Neuronal stem cell (in vitro differentiated cells): ENCODE measurements at regions not wholly inside any gene's neighbourhood (a gene's known extent, or its start where the extent isn't known, plus 50 kb on each side); places are given as distances from the start of the nearest gene placed in this dataset.

Experiments used
- DNase-seq: peaks from one replicate; pipeline ENCODE4 v3.0.0-alpha.2; 2013; ENCODE audit warnings: low spot score
- H2AFZ ChIP-seq: one replicate; pipeline ENCODE4 v1.6.1; 2013; ENCODE audit warnings: mild to moderate bottlenecking, low read length, inconsistent platforms
- H2AK5ac ChIP-seq: 2 replicates; pipeline ENCODE4 v1.6.1; 2013; ENCODE audit warnings: low read depth, mild to moderate bottlenecking, inconsistent platforms, low read length, moderate library complexity, mixed read lengths
- H2BK120ac ChIP-seq: 2 replicates; pipeline ENCODE4 v1.6.1; 2013; ENCODE audit warnings: low read depth, mild to moderate bottlenecking, inconsistent platforms, low read length, moderate library complexity, mixed read lengths
- H2BK12ac ChIP-seq: one replicate; pipeline ENCODE4 v1.6.1; 2013; ENCODE audit warnings: low read length, inconsistent platforms
- H2BK15ac ChIP-seq: 2 replicates; pipeline ENCODE4 v1.6.1; 2013; ENCODE audit warnings: mild to moderate bottlenecking, low read length, inconsistent platforms, mixed read lengths
- H2BK5ac ChIP-seq: one replicate; pipeline ENCODE4 v1.6.1; 2013; ENCODE audit warnings: inconsistent platforms, mild to moderate bottlenecking, low read length, moderate library complexity
- H3K14ac ChIP-seq: one replicate; pipeline ENCODE4 v1.6.1; 2013; ENCODE audit warnings: low read length, inconsistent platforms
- H3K18ac ChIP-seq: 2 replicates; pipeline ENCODE4 v1.6.1; 2013; ENCODE audit warnings: low read length, inconsistent platforms
- H3K23ac ChIP-seq: 2 replicates; pipeline ENCODE4 v1.6.1; 2013; ENCODE audit warnings: low read depth, mild to moderate bottlenecking, mixed read lengths, low read length, inconsistent platforms; ENCODE audit not compliant: poor library complexity
- H3K27ac ChIP-seq: replicated peaks from 3 replicates; pipeline ENCODE4 v1.5.1; 2013; ENCODE audit warnings: low read length, inconsistent platforms
- H3K27me3 ChIP-seq, 3 experiments: 2 replicates each; pipeline ENCODE4 v1.6.1; 2013; ENCODE audit warnings: low read length in 3 of 3, mild to moderate bottlenecking in 2 of 3, inconsistent platforms in 1 of 3, low read depth in 1 of 3, mixed read lengths in 1 of 3, moderate library complexity in 1 of 3; ENCODE audit not compliant: control insufficient read depth in 3 of 3, insufficient read depth in 3 of 3
- H3K36me3 ChIP-seq, 2 donors: replicated peaks in 1 of 2; 2 replicates each; pipeline ENCODE4 v1.6.1; 2013; ENCODE audit warnings: low read length in 2 of 2; ENCODE audit not compliant: control insufficient read depth in 2 of 2, insufficient read depth in 2 of 2
- H3K4ac ChIP-seq: 2 replicates; pipeline ENCODE4 v1.6.1; 2013; ENCODE audit warnings: inconsistent platforms, mild to moderate bottlenecking, low read length, moderate library complexity
- H3K4me1 ChIP-seq, 2 donors: 1 replicate in 1 of 2; 2 replicates in 1 of 2; pipeline ENCODE4 v1.6.1; 2013; ENCODE audit warnings: low read length in 2 of 2, low read depth in 1 of 2; ENCODE audit not compliant: control insufficient read depth in 2 of 2, insufficient read depth in 1 of 2
- H3K4me2 ChIP-seq: one replicate; pipeline ENCODE4 v1.6.1; 2013; ENCODE audit warnings: mild to moderate bottlenecking, low read length, inconsistent platforms; ENCODE audit not compliant: insufficient read depth, poor library complexity, severe bottlenecking
- H3K4me3 ChIP-seq, 2 donors: 2 replicates each; pipeline ENCODE4 v1.5.1; 2013; ENCODE audit warnings: low read length in 2 of 2, mild to moderate bottlenecking in 2 of 2, inconsistent platforms in 1 of 2, moderate library complexity in 1 of 2
- H3K79me1 ChIP-seq: one replicate; pipeline ENCODE4 v1.6.1; 2013; ENCODE audit warnings: low read depth, mild to moderate bottlenecking, inconsistent platforms, low read length, moderate library complexity
- H3K9ac ChIP-seq: one replicate; pipeline ENCODE4 v1.6.1; 2013; ENCODE audit warnings: mild to moderate bottlenecking, low read depth, low read length, inconsistent platforms; ENCODE audit not compliant: poor library complexity
- H3K9me3 ChIP-seq, 2 donors: replicated peaks in 1 of 2; 2 replicates each; pipeline versions ENCODE3 to v1.6.1; 2013; ENCODE audit warnings: low read length in 2 of 2, mild to moderate bottlenecking in 2 of 2, inconsistent platforms in 1 of 2, low read depth in 1 of 2, mixed read lengths in 1 of 2, moderate library complexity in 1 of 2; ENCODE audit not compliant: control insufficient read depth in 2 of 2, insufficient read depth in 1 of 2
- H4K8ac ChIP-seq: one replicate; pipeline ENCODE4 v1.6.1; 2013; ENCODE audit warnings: low read depth, mild to moderate bottlenecking, inconsistent platforms, low read length, moderate library complexity
- H4K91ac ChIP-seq: one replicate; pipeline ENCODE4 v1.6.1; 2013; ENCODE audit warnings: low read length, low read depth, mild to moderate bottlenecking, inconsistent platforms; ENCODE audit not compliant: poor library complexity
- WGBS, 2 donors: extraction: QIAGEN DNeasy Blood & Tissue Kit; methylation state at CpG; one replicate each; pipeline ENCODE4 v1.1.7; 2013; ENCODE audit warnings: missing lambda C conversion rate in 2 of 2, mixed read lengths in 1 of 2; ENCODE audit not compliant: insufficient read length in 2 of 2, insufficient replicate concordance in 1 of 2; ENCODE audit errors: extremely low coverage in 2 of 2; 5-methylcytosine and 5-hydroxymethylcytosine counted together

DNA sequence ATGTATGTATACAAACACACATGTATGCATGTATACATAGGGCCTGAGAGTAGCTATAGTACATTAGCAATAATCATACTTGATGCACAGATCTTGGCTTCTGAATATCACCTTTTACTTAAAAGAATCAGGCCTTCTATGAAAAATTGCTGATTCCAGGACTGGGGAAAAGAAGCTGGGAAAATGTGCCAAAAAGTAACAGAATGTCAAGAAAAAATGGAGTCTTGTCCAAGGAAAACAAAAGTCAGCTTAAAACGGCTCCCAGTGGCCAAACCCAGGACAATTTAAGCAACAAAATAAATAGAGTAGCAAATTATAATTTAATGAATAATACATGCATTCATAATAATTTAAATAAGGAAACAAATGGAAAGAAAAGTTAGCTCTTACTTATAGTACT lies 2104.9 kb downstream of the PCDH9 start:
- H3K14ac ChIP-seq = no peak overlapping the region
- no peak overlapping the region for H3K9ac ChIP-seq
- no peak overlapping the region for H3K4me2 ChIP-seq
- no peak overlapping the region for H2BK120ac ChIP-seq
- no peak overlapping the region for H2BK12ac ChIP-seq
- H3K4ac ChIP-seq = no peak overlapping the region
- no peak overlapping the region for H2AFZ ChIP-seq
- H3K23ac ChIP-seq = no peak overlapping the region
- no peak overlapping the region for H3K4me3 ChIP-seq
- no peak overlapping the region for H3K27ac ChIP-seq
- no peaks in the 10 kb centered on the region for H3K79me1 ChIP-seq
- H3K18ac ChIP-seq = no peak overlapping the region
- no peak overlapping the region for H4K8ac ChIP-seq
- H4K91ac ChIP-seq = no peak overlapping the region
- no peaks in the 10 kb centered on the region for H3K4me1 ChIP-seq
- no peaks in the 10 kb centered on the region for H3K27me3 ChIP-seq
- DNase-seq = no peak
- H3K36me3 ChIP-seq = no peaks in the 10 kb centered on the region
- H2BK15ac ChIP-seq = no peak overlapping the region
- no peaks in the 10 kb centered on the region for H3K9me3 ChIP-seq
- WGBS, 2 donors = no CpG with 5 or more reads among the region's 1 CpG
- H2BK5ac ChIP-seq = no peak overlapping the region
- no peak overlapping the region for H2AK5ac ChIP-seq

DNA sequence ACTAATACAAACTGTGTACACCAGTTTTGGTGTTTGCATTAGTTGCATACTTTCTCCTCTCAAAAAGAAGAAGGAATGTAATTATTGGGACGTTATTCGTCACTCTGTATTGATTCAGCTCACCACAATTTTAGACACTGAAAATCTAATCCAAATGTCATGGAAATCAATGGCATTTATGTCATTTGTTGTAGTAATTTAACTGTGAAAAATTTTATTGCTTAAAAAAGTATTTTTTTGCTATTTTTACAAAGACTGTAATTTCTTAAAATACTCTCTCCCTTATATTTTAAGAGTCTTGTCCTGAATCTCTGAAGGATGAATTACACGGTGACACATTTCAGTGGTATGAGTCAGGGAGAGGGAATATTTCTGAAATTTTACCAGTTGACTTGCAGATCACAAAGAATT lies 2117.6 kb downstream of the PCDH9 start:
- Histone ChIP-seq H3K4me3 (no peak overlapping the region), H3K18ac (no peak overlapping the region), H3K36me3 (no peaks in the 10 kb centered on the region), H3K9me3 (no peaks in the 10 kb centered on the region), H3K4me2 (no peak overlapping the region), H2BK12ac (no peak overlapping the region), H4K91ac (no peak overlapping the region), H3K4me1 (no peaks in the 10 kb centered on the region), H3K27ac (no peak overlapping the region), H2BK120ac (no peak overlapping the region), H3K9ac (no peak overlapping the region), H2AK5ac (no peak overlapping the region), H3K23ac (no peak overlapping the region), H3K4ac (no peak overlapping the region), H2AFZ (no peak overlapping the region), H2BK5ac (no peak overlapping the region), H3K79me1 (no peaks in the 10 kb centered on the region), H3K27me3 (no peaks in the 10 kb centered on the region), H2BK15ac (no peak overlapping the region), H3K14ac (no peak overlapping the region), H4K8ac (no peak overlapping the region)
- WGBS, 2 donors = no CpG with 5 or more reads among the region's 3 CpGs
- DNase-seq = no peak

DNA sequence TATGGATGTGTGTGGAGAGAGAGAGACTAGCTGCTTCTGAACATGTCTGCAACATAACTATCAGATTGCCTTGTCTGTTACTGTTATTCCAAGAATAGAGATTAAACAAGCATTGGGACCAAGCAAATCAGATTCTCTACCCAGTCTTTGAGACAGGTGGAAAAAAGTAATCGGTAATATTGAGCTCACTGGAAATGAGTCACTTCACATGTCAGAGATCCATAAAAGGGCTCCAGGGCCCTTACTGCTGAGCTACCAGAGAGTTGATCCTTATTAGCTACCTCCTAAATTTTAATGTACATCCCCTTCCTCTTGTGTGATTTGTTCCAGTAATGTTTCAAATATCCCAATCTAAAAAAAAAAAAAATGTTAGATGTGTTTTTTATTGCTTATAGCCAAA lies 2118.0 kb downstream of the PCDH9 start:
- no peak overlapping the region for H2BK120ac ChIP-seq

DNA sequence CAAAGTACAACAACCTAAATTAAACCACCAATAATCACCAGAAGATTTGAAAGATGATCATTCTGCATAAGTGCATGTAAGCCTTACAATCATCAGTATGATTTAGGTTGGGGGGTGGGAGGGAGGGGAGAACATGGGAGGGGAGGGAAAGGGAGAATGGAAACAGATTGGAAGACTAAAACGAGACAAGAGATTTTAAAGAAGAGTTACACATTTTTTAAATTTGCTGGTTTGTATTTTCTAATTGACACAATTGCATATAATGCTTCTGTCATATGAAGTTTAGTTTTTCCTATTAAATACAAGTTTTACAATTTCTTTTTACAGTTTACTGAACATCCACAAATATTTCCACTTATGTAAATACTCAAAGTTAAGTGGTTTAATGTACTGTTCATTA lies 2118.9 kb downstream of the PCDH9 start:
- WGBS, 2 donors = no CpG with 5 or more reads among the region's 1 CpG
- H2AFZ ChIP-seq = no peak overlapping the region
- no peak for DNase-seq

More for the DNA sequence above, 2118.0 kb downstream of the PCDH9 start:
- H3K4ac ChIP-seq = no peak overlapping the region
- no peaks in the 10 kb centered on the region for H3K36me3 ChIP-seq
- H3K9me3 ChIP-seq = no peaks in the 10 kb centered on the region
- no peak overlapping the region for H3K9ac ChIP-seq
- no peak overlapping the region for H2AFZ ChIP-seq
- no peak overlapping the region for H3K23ac ChIP-seq
- no peak for DNase-seq
- no peaks in the 10 kb centered on the region for H3K27me3 ChIP-seq
- H2AK5ac ChIP-seq = no peak overlapping the region
- H3K27ac ChIP-seq = no peak overlapping the region
- no peak overlapping the region for H2BK12ac ChIP-seq
- WGBS, 2 donors = no CpG with 5 or more reads among the region's 1 CpG
- no peak overlapping the region for H2BK15ac ChIP-seq
- H4K8ac ChIP-seq = no peak overlapping the region
- H3K4me3 ChIP-seq = no peak overlapping the region
- H4K91ac ChIP-seq = no peak overlapping the region
- no peak overlapping the region for H3K4me2 ChIP-seq
- H3K79me1 ChIP-seq = no peaks in the 10 kb centered on the region
- no peaks in the 10 kb centered on the region for H3K4me1 ChIP-seq
- no peak overlapping the region for H3K18ac ChIP-seq
- no peak overlapping the region for H2BK5ac ChIP-seq
- H3K14ac ChIP-seq = no peak overlapping the region

More for the DNA sequence above, 2118.9 kb downstream of the PCDH9 start:
- Histone ChIP-seq H2BK120ac (no peak overlapping the region), H3K27ac (no peak overlapping the region), H2BK12ac (no peak overlapping the region), H3K4me3 (no peak overlapping the region), H3K9me3 (no peaks in the 10 kb centered on the region), H3K79me1 (no peaks in the 10 kb centered on the region), H2BK5ac (no peak overlapping the region), H2AK5ac (no peak overlapping the region), H3K27me3 (no peaks in the 10 kb centered on the region), H4K91ac (no peak overlapping the region), H2BK15ac (no peak overlapping the region), H3K14ac (no peak overlapping the region), H3K4me1 (no peaks in the 10 kb centered on the region), H3K23ac (no peak overlapping the region), H3K4ac (no peak overlapping the region), H4K8ac (no peak overlapping the region), H3K9ac (no peak overlapping the region), H3K36me3 (no peaks in the 10 kb centered on the region), H3K4me2 (no peak overlapping the region), H3K18ac (no peak overlapping the region)
